Panc1 (cell line): ENCODE measurements at regions not wholly inside any gene's neighbourhood (a gene's known extent, or its start where the extent isn't known, plus 50 kb on each side); places are given as distances from the start of the nearest gene placed in this dataset.

ENCODE experiments used
- TF ChIP-seq, protein P1 (sequence below): fragments of 450-650 bp; IDR thresholded peaks from 2 replicates; pipeline ENCODE4 v1.5.1; 2017; ENCODE audit warnings: mild to moderate bottlenecking
- TF ChIP-seq, protein P2 (sequence below), 2 experiments: IDR thresholded peaks; 2 replicates each; pipeline ENCODE4 v1.6.1; 2011 to 2012; ENCODE audit warnings: low read depth in 2 of 2, control low read depth in 1 of 2, low read length in 1 of 2, mild to moderate bottlenecking in 1 of 2, moderate library complexity in 1 of 2; ENCODE audit not compliant: insufficient read depth in 1 of 2

DNA sequence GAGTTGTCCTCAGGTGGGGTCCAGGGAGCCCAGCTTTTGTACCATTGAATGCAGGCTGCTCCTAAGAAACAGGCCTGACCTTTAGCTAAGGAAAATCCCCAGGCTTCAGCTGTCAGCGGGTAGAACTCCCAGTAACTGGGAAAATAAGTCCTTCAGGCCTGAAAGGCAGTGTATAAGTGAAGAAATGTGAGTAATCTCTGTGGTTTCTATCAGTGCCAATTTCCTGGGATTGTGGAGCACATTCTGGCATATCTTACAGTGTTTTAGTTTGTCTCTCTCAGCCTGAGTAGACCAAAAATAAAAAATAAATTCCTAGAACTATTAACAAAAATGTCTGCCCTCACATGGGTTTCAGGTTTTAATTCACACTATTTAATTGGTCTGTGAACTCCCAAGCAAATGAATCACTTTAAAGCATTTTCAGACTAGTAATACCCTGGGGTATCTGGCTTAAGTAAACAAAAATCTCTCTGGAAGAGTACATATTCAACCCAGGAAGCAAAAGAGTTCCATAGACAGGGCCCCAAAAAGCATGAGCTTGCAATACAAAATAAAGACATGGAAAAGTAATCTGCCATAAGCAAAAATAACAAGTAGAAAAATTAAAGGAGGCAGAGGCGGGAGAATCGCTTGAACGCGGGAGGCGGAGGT is 566.2 kb upstream of the NOX3 start:
- TF ChIP-seq, protein P1, sequence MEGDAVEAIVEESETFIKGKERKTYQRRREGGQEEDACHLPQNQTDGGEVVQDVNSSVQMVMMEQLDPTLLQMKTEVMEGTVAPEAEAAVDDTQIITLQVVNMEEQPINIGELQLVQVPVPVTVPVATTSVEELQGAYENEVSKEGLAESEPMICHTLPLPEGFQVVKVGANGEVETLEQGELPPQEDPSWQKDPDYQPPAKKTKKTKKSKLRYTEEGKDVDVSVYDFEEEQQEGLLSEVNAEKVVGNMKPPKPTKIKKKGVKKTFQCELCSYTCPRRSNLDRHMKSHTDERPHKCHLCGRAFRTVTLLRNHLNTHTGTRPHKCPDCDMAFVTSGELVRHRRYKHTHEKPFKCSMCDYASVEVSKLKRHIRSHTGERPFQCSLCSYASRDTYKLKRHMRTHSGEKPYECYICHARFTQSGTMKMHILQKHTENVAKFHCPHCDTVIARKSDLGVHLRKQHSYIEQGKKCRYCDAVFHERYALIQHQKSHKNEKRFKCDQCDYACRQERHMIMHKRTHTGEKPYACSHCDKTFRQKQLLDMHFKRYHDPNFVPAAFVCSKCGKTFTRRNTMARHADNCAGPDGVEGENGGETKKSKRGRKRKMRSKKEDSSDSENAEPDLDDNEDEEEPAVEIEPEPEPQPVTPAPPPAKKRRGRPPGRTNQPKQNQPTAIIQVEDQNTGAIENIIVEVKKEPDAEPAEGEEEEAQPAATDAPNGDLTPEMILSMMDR: no peak
- TF ChIP-seq, protein P2, sequence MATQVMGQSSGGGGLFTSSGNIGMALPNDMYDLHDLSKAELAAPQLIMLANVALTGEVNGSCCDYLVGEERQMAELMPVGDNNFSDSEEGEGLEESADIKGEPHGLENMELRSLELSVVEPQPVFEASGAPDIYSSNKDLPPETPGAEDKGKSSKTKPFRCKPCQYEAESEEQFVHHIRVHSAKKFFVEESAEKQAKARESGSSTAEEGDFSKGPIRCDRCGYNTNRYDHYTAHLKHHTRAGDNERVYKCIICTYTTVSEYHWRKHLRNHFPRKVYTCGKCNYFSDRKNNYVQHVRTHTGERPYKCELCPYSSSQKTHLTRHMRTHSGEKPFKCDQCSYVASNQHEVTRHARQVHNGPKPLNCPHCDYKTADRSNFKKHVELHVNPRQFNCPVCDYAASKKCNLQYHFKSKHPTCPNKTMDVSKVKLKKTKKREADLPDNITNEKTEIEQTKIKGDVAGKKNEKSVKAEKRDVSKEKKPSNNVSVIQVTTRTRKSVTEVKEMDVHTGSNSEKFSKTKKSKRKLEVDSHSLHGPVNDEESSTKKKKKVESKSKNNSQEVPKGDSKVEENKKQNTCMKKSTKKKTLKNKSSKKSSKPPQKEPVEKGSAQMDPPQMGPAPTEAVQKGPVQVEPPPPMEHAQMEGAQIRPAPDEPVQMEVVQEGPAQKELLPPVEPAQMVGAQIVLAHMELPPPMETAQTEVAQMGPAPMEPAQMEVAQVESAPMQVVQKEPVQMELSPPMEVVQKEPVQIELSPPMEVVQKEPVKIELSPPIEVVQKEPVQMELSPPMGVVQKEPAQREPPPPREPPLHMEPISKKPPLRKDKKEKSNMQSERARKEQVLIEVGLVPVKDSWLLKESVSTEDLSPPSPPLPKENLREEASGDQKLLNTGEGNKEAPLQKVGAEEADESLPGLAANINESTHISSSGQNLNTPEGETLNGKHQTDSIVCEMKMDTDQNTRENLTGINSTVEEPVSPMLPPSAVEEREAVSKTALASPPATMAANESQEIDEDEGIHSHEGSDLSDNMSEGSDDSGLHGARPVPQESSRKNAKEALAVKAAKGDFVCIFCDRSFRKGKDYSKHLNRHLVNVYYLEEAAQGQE (IDR thresholded peaks at IDR 0.05; ENCODE audit: insufficient read depth in 1 of 2, low read depth in 2 of 2, low read length in 1 of 2): no peak
